Pancreas (tissue), 10 donors: ENCODE measurements at regions not wholly inside any gene's neighbourhood (a gene's known extent, or its start where the extent isn't known, plus 50 kb on each side); places are given as distances from the start of the nearest gene placed in this dataset.

Source experiments
- ATAC-seq, 4 donors: fragments of 200-7000 bp; cut with Tn5 transposase; one replicate each; pipeline versions ENCODE4 v1.8.0 to v1.9.1; 2020; ENCODE audit warnings: mild to moderate bottlenecking in 4 of 4, moderate library complexity in 4 of 4
- DNase-seq, 6 donors: peaks; one replicate each; pipeline ENCODE4 v3.0.0-alpha.2; 2020
- FAIRE-seq: peaks from 2 replicates; lab custom pipeline; 2012; peaks lifted over from hg19 to GRCh38; lab: Jason Lieb, UNC
- H3K27ac ChIP-seq, 4 donors: fragments of 200-600 bp; sonication (generic); 1 replicate in 3 of 4; 2 replicates in 1 of 4; pipeline versions ENCODE4 v1.5.0 to v1.8.0; 2020
- H3K27me3 ChIP-seq, 4 donors: fragments of 200-600 bp; one replicate each; pipeline ENCODE4 v1.8.0; 2021
- H3K36me3 ChIP-seq, 3 donors: fragments of 200-600 bp; sonication (generic) in 1 of 3; one replicate each; pipeline versions ENCODE4 v1.5.0 to v1.8.0; 2020 to 2021
- H3K4me1 ChIP-seq, 3 donors: fragments of 200-600 bp; one replicate each; pipeline ENCODE4 v1.8.0; 2021
- H3K4me3 ChIP-seq, 4 donors: fragments of 200-600 bp; sonication (generic) in 2 of 4; one replicate each; pipeline versions ENCODE4 v1.5.0 to v1.8.0; 2020 to 2021
- H3K9me3 ChIP-seq, 4 donors: fragments of 200-600 bp; one replicate each; pipeline ENCODE4 v1.8.0; 2021
- WGBS, 2 donors: extraction: QIAGEN DNeasy Blood & Tissue Kit; methylation state at CpG; one replicate each; pipeline ENCODE4 v1.1.7; 2013; 5-methylcytosine and 5-hydroxymethylcytosine counted together
- intact Hi-C, 3 donors: fragments of 100-400 bp; cut with DNase I; formaldehyde crosslinking; loops; one replicate each; pipeline versions ENCODE4 v1.11.1 to v1.14.2; 2022
- TF ChIP-seq, protein P1 (sequence below), 4 donors: fragments of 200-600 bp; sonication (generic) in 3 of 4; IDR thresholded peaks; one replicate each; pipeline versions ENCODE4 v1.5.0 to v1.8.0; 2021; ENCODE audit warnings: antibody characterized with exemption in 4 of 4
- donor health status: healthy with polysubstance abuse.
- donor health status: DM: no; HTN: no; CAD: no; lungs with moderate emphysema.
- donor health status: DM: no; HTN: no; CAD: no.
- donor health status: control.
- donor health status: control.
- donor health status: Bipolar disorder and iron deficiency.
- donor health status: DM: yes; HTN: yes; CAD: no.
- donor health status: DM: no; HTN: no; CAD: no.
- donor health status: DM: no; HTN: no; CAD: no.
- donor health status: DM: yes; HTN: yes; CAD: no.

DNA sequence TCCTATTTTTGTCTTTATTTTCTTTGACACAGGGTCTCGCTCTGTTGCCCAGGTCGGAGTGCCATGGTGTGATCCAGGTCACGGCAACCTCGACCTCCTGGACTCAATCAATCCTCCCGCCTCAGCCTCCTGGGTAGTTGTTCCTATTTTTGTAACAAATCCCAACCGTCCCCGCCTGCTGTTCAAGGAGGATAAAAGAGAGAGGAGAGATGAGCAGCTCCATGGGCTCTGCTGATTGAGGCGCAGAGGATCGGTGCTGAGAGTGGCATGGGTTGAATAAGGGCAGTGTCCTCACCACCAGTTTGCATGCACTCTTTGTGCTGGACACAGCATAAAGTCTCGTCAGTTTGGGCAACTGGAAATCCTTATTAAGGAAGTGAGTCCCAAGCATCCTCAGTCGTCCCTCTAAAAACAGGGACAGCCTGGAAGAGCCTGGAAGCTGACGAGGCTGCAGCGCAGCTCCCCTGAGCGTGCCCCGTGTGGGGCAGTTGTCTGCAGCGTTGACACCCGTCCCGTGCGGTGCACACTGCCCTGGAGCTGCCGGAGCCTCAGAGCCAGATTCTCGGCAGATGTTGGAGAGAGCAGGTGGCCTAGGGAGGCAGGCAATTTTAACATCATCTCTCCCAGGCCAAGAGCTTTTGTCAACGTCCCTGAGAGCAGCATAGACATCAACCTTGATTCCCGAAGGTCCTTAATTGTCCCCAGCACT lies 404.2 kb upstream of the RNF32 start:
- TF ChIP-seq, protein P1, sequence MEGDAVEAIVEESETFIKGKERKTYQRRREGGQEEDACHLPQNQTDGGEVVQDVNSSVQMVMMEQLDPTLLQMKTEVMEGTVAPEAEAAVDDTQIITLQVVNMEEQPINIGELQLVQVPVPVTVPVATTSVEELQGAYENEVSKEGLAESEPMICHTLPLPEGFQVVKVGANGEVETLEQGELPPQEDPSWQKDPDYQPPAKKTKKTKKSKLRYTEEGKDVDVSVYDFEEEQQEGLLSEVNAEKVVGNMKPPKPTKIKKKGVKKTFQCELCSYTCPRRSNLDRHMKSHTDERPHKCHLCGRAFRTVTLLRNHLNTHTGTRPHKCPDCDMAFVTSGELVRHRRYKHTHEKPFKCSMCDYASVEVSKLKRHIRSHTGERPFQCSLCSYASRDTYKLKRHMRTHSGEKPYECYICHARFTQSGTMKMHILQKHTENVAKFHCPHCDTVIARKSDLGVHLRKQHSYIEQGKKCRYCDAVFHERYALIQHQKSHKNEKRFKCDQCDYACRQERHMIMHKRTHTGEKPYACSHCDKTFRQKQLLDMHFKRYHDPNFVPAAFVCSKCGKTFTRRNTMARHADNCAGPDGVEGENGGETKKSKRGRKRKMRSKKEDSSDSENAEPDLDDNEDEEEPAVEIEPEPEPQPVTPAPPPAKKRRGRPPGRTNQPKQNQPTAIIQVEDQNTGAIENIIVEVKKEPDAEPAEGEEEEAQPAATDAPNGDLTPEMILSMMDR (IDR thresholded peaks at IDR 0.05): no peak
- Histone ChIP-seq H3K36me3 (no peaks in the 10 kb centered on the region), H3K27me3 (no peaks in the 10 kb centered on the region), H3K4me3 (no peak overlapping the region), H3K27ac (no peak overlapping the region), H3K9me3 (no peaks in the 10 kb centered on the region), H3K4me1 (no peaks in the 10 kb centered on the region)
- WGBS, 2 donors: 61 to 69% methylated on average over 23 of the region's 23 CpGs
- intact Hi-C loops: no loop called here
- ATAC-seq (no peak), FAIRE-seq (no peak), DNase-seq (no peak)

DNA sequence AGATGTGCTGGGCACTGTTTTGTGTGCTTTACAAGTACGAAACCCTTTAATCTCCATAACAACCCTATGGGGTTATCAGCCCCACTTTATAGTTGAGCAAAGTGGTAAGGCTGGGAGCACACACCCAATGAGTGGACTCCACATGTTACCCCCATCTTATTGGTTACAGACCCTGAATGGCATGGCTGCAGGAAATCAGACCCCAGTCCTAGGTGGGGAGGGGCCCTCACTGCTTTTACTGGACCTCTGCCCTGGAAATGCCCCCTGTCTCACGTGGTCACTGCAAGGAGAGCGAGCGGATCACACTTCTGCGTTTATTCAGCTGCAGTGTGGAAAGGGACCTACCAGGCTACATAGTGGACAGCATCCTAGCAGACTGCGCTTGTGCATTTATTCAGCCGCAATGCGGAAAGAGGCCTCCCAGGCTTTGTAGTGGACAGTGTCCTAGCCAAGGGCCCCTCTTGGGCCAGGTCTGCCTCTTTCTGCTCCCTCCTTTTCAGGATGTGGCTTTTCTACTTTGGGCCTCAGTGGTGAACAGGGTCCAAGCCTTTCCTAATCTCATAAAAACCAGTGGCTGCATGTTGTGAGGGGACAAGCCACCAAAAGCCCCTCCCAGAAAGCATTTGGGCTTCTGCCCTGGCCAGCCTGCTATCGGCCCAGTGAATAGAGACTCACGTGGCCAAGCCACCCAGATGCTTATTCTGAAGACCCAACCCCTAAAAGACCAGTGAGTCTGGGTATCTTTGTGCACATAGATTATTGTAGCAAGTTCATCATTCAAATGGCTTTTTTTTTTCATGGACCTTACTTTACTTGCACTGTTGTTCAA lies 405.7 kb upstream of the RNF32 start:
- no peak for DNase-seq

DNA sequence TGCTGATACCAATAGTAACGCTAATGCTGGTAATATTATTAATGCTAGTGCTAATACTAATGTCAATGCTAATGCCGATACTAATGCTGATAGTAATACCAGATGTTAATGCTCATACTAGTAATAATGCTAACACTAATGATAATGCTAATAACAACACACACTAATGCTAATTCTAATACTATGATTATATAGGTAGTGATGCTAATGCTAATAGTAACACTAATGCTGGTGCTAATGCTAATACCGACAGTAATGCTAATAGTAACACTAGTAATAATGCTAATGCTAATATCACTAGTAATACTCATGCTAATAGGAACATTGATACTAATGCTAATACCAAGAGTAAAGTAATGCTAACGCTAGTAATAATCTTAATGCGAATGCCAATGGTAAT lies 406.4 kb upstream of the RNF32 start:
- intact Hi-C loops: no loop called here
- Histone ChIP-seq H3K4me1 (no peaks in the 10 kb centered on the region), H3K36me3 (no peaks in the 10 kb centered on the region), H3K4me3 (no peak overlapping the region), H3K27me3 (no peaks in the 10 kb centered on the region), H3K9me3 (no peaks in the 10 kb centered on the region), H3K27ac (no peak overlapping the region)
- no peak for ATAC-seq
- DNase-seq: no peak
- FAIRE-seq: no peak
- TF ChIP-seq, protein P1 (IDR thresholded peaks at IDR 0.05): no peak
- WGBS, 2 donors: 92 to 96% methylated on average over 5 of the region's 5 CpGs

More for the DNA sequence above, 405.7 kb upstream of the RNF32 start:
- TF ChIP-seq, protein P1 (IDR thresholded peaks at IDR 0.05): no peak
- H3K4me3 ChIP-seq: no peak overlapping the region
- no peaks in the 10 kb centered on the region for H3K27me3 ChIP-seq
- ATAC-seq (no peak), FAIRE-seq (no peak)
- no peaks in the 10 kb centered on the region for H3K4me1 ChIP-seq
- 76 to 86% methylated on average over 10 of the region's 10 CpGs for WGBS, 2 donors
- no peaks in the 10 kb centered on the region for H3K9me3 ChIP-seq
- H3K27ac ChIP-seq: no peak overlapping the region
- H3K36me3 ChIP-seq: no peaks in the 10 kb centered on the region
- intact Hi-C loops: no loop called here

DNA sequence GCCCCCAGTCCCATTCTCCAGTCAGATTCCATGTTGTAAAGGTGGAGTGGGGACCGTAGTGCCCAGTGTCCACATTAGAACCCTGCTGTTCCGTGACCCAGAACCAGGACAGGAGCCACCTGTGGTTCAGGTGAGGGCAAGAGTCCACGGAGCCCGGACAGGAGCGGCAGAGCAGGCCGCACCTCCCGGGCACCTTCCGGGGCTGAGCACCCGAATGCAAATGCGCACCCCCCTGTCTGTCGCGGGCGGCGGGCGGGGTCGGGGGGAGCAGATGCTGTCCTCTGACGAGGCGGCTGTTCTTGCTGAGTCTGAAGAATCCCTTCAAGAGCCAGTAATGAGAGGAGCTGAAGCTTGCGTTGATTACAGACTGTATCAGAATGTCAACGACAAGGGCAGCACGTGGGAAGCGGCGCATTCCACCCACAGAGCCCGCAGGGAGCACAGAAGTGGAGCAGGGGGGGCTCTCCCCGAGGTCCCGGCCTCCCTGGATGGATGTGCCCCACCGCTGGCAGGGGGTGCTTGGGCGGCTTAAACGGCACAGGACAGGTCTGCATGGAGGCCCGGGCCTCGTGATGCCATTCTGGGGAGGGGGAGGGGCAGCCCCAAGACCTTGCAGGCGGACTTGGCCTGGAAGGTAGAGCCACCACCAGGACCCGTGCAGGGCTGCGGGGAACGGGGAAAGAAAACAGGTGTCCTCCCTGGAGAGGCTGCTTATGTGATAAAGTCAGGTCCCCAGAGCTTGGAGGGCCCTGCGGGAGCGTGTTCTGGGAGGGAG lies 407.5 kb upstream of the RNF32 start:
- no peaks in the 10 kb centered on the region for H3K4me1 ChIP-seq
- H3K36me3 ChIP-seq: no peaks in the 10 kb centered on the region
- no peaks in the 10 kb centered on the region for H3K27me3 ChIP-seq
- intact Hi-C loops: no loop called here
- ATAC-seq: no peak
- FAIRE-seq: no peak
- TF ChIP-seq, protein P1 (IDR thresholded peaks at IDR 0.05): no peak
- no peak for DNase-seq
- no peak overlapping the region for H3K27ac ChIP-seq
- 80 to 84% methylated on average over 37 of the region's 37 CpGs for WGBS, 2 donors
- no peak overlapping the region for H3K4me3 ChIP-seq
- no peaks in the 10 kb centered on the region for H3K9me3 ChIP-seq
